Uterus (tissue), 3 donors: ENCODE measurements at regions not wholly inside any gene's neighbourhood (a gene's known extent, or its start where the extent isn't known, plus 50 kb on each side); places are given as distances from the start of the nearest gene placed in this dataset.

Source experiments
- DNase-seq, 2 donors: peaks; one replicate each; pipeline ENCODE4 v3.0.0-alpha.2; 2019 to 2020
- H3K27ac ChIP-seq, 2 donors: fragments of 200-600 bp; sonication (generic); 1 replicate in 1 of 2; 2 replicates in 1 of 2; pipeline ENCODE4 v1.5.1; 2016 to 2018
- H3K27me3 ChIP-seq, 2 donors: fragments of 200-600 bp; sonication (generic); one replicate each; pipeline ENCODE4 v1.5.1; 2018 to 2019; ENCODE audit warnings: control low read depth in 1 of 2
- H3K36me3 ChIP-seq, 2 donors: fragments of 200-600 bp; sonication (generic); one replicate each; pipeline ENCODE4 v1.5.1; 2019; ENCODE audit warnings: control low read depth in 1 of 2
- H3K4me1 ChIP-seq, 2 donors: fragments of 200-600 bp; sonication (generic); one replicate each; pipeline ENCODE4 v1.5.1; 2018 to 2019; ENCODE audit warnings: control low read depth in 1 of 2
- H3K4me3 ChIP-seq, 2 donors: fragments of 200-600 bp; sonication (generic); 1 replicate in 1 of 2; 2 replicates in 1 of 2; pipeline ENCODE4 v1.5.1; 2018 to 2019; ENCODE audit warnings: mild to moderate bottlenecking in 1 of 2
- H3K9me3 ChIP-seq, 2 donors: fragments of 200-600 bp; sonication (generic); one replicate each; pipeline ENCODE4 v1.5.1; 2019; ENCODE audit warnings: control low read depth in 1 of 2
- POLR2A ChIP-seq, 2 donors: fragments of 450-650 bp; IDR thresholded peaks; one replicate each; pipeline ENCODE4 v1.6.1; 2016; ENCODE audit warnings: antibody characterized with exemption in 2 of 2, mild to moderate bottlenecking in 1 of 2, moderate library complexity in 1 of 2
- intact Hi-C: fragments of 100-400 bp; cut with DNase I; formaldehyde crosslinking; loops from one replicate; pipeline ENCODE4 v1.15.1; 2023; ENCODE audit warnings: low total_unique reads
- TF ChIP-seq, protein P1 (sequence below), 4 experiments: fragments of 200-600 bp in 2 of 4; fragments of 450-650 bp in 2 of 4; sonication (generic) in 2 of 4; IDR thresholded peaks; one replicate each; pipeline ENCODE4 v1.5.1; 2016 to 2019; ENCODE audit warnings: antibody characterized with exemption in 4 of 4, mild to moderate bottlenecking in 2 of 4, moderate library complexity in 1 of 4
- donor health status: DM: yes; HTN: yes; CAD: no.

DNA sequence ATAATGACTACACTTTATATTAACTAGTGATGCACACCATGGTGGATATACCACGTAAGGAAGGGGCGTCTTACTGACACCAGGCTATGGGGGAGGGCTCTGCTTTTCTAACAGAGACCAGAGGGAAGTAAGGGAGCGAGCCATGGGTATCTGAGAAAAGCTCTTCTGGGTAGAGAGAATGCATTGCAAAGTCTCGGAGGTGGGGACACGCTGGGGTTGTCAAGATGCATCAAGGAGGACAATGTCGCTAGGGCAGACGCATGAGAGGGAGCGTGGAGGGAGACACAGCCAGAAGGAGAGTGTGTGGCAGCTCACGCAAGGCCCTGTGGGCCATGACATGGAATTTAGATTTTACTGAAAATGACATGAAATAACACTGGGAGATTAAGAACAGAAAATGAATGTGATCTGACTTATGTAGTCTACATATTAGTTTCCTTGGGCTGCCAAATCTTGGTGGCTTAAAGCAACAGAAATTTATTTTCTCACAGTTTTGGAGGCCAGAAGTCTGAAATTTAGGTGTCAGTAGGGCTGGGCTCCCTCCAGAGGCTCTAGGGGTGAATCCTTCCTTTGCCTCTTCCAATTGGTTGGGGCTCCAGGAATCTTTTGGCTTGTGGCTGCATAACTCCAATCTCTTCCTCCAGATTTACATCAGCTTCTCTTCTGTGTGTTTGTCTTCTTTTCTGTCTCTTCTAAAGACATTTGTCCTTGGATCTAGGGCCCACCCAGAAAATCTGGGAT is 352.2 kb downstream of the CYRIA start:
- intact Hi-C loops, result no loop called here
- TF ChIP-seq, protein P1, sequence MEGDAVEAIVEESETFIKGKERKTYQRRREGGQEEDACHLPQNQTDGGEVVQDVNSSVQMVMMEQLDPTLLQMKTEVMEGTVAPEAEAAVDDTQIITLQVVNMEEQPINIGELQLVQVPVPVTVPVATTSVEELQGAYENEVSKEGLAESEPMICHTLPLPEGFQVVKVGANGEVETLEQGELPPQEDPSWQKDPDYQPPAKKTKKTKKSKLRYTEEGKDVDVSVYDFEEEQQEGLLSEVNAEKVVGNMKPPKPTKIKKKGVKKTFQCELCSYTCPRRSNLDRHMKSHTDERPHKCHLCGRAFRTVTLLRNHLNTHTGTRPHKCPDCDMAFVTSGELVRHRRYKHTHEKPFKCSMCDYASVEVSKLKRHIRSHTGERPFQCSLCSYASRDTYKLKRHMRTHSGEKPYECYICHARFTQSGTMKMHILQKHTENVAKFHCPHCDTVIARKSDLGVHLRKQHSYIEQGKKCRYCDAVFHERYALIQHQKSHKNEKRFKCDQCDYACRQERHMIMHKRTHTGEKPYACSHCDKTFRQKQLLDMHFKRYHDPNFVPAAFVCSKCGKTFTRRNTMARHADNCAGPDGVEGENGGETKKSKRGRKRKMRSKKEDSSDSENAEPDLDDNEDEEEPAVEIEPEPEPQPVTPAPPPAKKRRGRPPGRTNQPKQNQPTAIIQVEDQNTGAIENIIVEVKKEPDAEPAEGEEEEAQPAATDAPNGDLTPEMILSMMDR (IDR thresholded peaks at IDR 0.05), result no peak
- TF ChIP-seq POLR2A (IDR thresholded peaks at IDR 0.05), result no peak
- no peaks in the 10 kb centered on the region for H3K9me3 ChIP-seq
- DNase-seq, result no peak
- no peaks in the 10 kb centered on the region for H3K36me3 ChIP-seq
- no peak overlapping the region for H3K27ac ChIP-seq
- H3K4me3 ChIP-seq, result no peak overlapping the region
- no peaks in the 10 kb centered on the region for H3K4me1 ChIP-seq
- no peaks in the 10 kb centered on the region for H3K27me3 ChIP-seq

DNA sequence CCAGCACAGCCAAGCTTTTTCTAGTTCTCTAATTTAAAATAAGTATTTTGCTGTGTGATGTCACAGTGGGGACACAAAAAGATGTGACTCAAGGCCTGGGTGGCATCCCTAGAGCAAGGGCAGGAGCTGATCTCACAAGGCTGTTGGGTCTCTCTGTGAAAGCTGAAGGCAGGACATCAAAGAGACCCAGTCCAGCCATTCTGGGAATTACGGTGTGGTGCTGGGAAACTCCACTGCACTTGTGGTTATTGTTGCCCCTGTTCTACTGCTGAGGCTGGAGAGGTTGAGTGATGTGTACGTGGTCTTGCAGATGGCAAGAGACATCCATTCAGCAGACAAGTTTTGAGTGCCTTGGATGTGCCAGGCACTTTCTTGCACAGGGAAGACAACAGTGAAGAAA is 352.9 kb downstream of the CYRIA start:
- H3K4me3 ChIP-seq, result no peak overlapping the region
- H3K9me3 ChIP-seq, result no peaks in the 10 kb centered on the region
- TF ChIP-seq POLR2A (IDR thresholded peaks at IDR 0.05), result no peak
- TF ChIP-seq, protein P1 (IDR thresholded peaks at IDR 0.05), result no peak
- intact Hi-C loops, result no loop called here
- no peaks in the 10 kb centered on the region for H3K36me3 ChIP-seq
- no peak overlapping the region for H3K27ac ChIP-seq
- no peak for DNase-seq
- H3K27me3 ChIP-seq, result no peaks in the 10 kb centered on the region
- H3K4me1 ChIP-seq, result no peaks in the 10 kb centered on the region

DNA sequence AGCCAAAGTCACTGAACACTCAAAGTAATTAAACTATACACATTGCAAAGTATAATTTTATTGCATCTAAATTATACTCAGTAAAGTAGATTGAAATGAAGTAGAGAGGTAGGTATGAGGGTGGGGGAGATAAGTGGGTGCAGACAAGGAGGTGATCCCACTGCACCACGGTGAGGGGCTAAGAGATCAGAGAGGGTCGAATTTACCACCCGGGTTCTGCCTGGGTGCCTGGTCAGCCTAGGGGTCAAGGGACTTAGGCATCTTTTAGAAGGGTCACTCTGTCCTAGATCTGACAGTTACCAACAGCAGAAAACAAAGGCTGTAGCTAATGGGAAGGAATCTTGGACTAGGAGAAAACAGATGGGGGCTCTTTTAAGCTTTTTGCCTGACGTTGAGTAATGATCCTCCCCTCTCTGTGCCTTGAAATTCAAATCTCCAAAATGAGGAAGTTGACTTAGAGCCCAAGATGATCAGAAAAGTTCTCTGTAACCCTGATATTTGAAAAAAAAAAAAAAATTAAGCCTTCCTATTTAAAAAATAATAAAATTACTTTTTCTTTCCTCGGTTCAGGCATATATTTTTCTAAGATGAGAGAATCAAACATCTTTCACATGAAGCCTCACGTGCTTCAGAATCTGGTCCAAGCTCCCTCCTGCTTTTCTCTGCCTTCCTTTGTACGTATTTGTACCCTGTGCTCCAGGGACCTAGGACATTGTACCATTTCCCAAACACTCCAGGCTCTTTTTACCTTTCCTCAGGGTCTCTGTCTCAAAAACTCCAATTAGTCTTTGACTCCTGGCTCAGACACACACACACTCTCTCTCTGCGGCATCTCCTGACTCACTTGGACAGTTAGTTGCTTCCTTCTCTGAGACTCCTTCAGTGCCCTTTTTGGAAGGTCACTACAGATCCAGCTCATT is 353.9 kb downstream of the CYRIA start:
- intact Hi-C loops, result no loop called here
- TF ChIP-seq POLR2A (IDR thresholded peaks at IDR 0.05), result no peak
- TF ChIP-seq, protein P1 (IDR thresholded peaks at IDR 0.05), result no peak
- Histone ChIP-seq H3K36me3 (no peaks in the 10 kb centered on the region), H3K9me3 (no peaks in the 10 kb centered on the region), H3K4me1 (no peaks in the 10 kb centered on the region), H3K27ac (no peak overlapping the region), H3K27me3 (no peaks in the 10 kb centered on the region), H3K4me3 (no peak overlapping the region)
- DNase-seq, result no peak

DNA sequence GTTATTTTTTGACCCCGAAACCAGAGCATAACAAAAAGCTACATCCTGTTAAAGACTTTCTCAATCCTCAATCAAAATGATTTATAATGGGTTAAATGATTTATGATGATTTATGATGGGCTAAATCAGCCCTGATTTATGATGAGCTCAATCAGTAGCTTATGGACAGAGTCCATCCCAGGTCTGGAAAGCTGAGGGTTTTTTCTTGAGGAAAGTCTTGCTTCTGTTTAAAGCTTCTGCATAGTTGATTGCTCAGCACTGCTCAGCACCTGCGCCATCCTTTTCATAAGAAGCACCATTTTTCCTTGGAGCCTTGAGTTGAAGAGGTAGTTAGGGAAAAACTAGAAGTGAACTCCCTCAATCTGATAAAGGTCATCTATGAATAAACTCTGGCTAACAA is 356.8 kb downstream of the CYRIA start:
- Histone ChIP-seq H3K36me3 (no peaks in the 10 kb centered on the region), H3K27me3 (no peaks in the 10 kb centered on the region), H3K27ac (no peak overlapping the region), H3K4me1 (no peaks in the 10 kb centered on the region), H3K4me3 (no peak overlapping the region), H3K9me3 (no peaks in the 10 kb centered on the region)
- no peak for DNase-seq
- intact Hi-C loops, result no loop called here
- TF ChIP-seq POLR2A (IDR thresholded peaks at IDR 0.05), result no peak
- TF ChIP-seq, protein P1 (IDR thresholded peaks at IDR 0.05), result no peak
